Renal pelvis (tissue), 1 donor: ENCODE measurements at regions not wholly inside any gene's neighbourhood (a gene's known extent, or its start where the extent isn't known, plus 50 kb on each side); places are given as distances from the start of the nearest gene placed in this dataset.

Experiments used
- DNase-seq: peaks from one replicate; pipeline ENCODE4 v3.0.0-alpha.2; 2013

- DNase-seq, result no peak
These were observed 251.4 kb upstream of the CLEC14A start for GRCh38 chr14:38507299-38507698.

- no peak for DNase-seq
These were observed 250.0 kb upstream of the CLEC14A start for GRCh38 chr14:38505973-38506249.

GRCh38 chr14:38505221-38505972 lies 249.5 kb upstream of the CLEC14A start:
- DNase-seq, result no peak

- DNase-seq, result no peak
These were observed 248.3 kb upstream of the CLEC14A start for GRCh38 chr14:38504175-38504574.

DNA sequence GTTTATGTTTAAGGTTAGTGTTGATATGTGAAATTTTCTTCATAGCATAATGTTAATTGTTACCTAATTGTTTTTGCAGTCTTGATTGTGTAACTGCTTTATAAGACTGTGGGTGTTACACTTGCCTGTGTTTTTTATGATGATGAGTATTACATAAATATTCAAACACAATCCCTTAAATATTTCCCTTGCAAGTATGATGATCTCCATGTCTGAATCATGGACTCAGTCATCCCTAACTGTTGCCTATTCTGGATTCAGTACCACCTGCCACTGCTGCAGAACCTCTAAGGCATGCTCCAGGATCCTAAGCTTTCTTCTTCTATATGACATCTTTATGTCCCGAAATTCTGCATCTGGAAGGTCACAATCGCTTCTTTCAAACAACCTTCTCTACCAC lies 246.3 kb upstream of the CLEC14A start:
- DNase-seq, result no peak

DNA sequence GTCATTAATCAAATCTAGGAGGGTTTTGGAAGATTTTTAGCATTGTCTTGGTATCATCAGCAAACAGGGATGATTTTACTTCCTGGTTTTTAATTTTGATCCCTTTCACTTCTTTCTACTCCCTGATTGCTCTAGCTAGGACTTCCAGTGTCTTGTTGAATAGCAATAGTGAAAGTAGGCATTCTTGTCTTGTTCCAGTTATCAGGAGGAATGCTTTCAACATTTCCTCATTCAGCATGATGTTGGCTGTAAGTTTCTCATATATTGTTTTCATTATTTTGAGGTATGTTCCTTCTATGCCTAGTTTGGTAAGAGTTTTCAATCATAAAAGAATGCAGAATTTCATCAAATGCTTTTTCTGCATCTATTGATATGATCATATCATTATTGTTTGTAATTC lies 244.2 kb upstream of the CLEC14A start:
- no peak for DNase-seq

GRCh38 chr14:38496092-38496491 lies 240.2 kb upstream of the CLEC14A start:
- DNase-seq, result no peak

- DNase-seq, result no peak
These were observed 234.4 kb upstream of the CLEC14A start for GRCh38 chr14:38490273-38490672.

GRCh38 chr14:38485026-38485425 lies 229.1 kb upstream of the CLEC14A start:
- no peak for DNase-seq

DNA sequence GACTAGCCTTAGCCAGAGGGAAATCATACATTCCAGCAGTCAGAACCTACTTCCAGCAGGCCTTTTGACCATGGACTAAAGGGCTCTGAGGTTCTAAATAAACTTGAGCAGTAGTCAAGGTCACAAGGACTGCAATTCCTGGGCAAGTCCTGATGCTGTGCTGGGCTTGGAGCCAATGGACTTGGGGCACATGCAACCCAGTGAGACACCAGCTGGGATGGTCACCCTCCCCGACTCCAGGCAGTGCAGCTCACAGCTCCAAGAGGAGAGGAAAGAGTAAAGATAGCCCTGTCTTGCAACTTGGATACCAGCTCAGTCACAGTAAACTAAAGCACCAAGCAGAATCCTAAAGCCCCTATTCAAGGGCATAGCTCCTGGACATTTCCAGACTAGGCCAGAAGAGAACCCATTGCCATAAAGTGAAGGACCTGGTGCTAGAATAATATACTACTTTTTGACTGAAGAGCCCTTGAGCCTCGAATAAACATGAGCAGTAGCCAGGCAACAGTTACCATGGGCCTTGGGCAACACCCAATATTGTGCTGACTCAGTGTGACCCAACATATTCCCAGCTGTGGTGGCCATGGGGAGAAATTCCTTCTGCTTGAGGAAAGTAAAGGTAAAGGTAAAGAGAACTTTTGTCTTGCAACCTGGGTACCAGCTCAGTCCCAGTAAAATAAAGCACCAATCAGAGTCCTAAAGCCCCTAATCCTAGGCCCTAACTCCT lies 226.2 kb upstream of the CLEC14A start:
- no peak for DNase-seq

GRCh38 chr14:38469156-38469555 lies 213.3 kb upstream of the CLEC14A start:
- DNase-seq, result no peak

- DNase-seq, result no peak
These were observed 186.3 kb upstream of the CLEC14A start for GRCh38 chr14:38442208-38442607.

- DNase-seq, result no peak
These were observed 176.3 kb upstream of the CLEC14A start for GRCh38 chr14:38432186-38432585.

GRCh38 chr14:38431156-38431555 lies 175.3 kb upstream of the CLEC14A start:
- no peak for DNase-seq

DNA sequence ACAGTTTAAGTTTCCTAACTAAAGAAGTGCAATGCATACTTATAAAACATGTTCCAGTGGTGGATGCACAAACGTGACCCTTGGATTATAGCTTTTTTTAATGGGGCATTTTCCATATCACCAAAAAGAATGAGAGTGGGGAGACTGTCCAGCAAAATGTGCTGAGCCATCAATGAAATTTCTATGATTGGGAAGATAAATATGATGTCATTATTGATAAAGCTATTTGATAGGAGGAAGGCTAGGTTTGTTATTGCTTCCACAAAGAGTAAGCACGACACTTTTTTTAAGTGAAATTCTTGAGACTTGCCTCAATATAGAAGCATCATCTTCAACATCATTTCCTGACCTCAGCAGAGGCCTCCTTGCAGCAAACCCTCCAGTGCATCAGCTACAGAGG lies 174.6 kb upstream of the CLEC14A start:
- no peak for DNase-seq

DNA sequence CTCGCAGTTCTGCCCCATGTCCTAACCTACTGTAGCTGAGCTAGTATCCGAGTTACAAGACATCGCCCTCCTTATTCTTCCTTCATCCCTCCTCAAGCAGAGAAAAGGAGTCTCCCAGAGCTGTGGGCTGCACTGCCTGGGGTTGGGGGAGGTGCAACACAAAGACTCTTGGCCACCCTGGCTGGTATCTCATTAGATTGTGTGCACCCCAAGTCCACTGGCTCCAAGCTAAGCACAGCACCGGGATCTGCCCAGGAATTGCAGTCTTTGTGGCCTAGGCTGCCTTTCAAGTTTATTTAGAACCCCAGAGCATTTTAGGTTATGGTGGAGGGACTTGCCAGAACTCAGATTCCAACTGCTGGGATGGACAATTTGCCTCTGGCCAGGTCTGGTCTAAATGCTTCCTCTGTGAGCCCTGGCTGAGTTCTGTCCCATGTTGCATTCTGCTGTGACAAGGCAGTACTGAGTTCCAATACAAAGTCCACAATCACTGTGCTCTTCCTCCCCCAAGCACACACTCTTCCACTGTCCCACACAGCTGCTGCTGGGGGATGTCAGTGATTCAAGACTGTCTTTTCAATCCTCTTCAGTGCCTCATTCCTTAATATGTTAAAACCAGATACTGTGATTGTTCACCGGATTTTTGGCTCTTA lies 169.6 kb upstream of the CLEC14A start:
- DNase-seq, result no peak

DNA sequence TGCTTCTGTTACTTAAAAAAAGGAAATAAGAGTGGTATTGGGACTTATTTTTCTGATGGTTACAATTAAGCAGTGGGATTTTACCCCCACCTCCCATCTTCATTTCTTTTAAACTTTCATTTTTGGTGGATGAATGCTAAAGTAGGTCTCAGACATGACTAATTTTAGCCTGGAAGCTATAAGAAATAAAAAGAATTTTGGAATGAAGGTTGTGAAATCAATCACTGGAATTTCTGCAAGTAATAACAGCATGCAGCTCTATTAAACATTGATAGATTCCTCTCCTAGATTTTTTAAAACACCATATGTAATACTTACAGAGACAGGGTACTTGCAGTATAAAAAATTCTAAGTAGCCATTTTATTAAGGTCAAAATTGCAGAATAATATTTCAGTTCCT lies 164.2 kb upstream of the CLEC14A start:
- no peak for DNase-seq

DNA sequence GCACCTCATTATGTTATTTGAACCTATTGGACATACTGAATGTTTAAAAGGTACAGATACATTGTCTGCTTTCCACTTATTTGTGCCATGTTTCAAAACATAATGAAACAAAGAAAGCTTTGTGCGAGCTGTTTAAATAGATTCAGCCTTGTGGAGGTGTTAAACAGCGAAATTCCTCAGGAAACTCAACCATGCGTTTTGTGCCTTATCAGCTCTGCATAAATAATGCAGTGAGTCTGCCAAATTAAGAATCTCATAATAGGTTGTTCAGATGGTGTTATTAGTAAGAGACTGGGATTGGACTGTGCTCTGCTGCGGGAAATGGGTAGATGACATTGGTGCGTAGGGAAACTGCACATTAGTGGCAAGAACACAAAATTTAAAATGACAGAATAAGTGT lies 163.7 kb upstream of the CLEC14A start:
- no peak for DNase-seq

DNA sequence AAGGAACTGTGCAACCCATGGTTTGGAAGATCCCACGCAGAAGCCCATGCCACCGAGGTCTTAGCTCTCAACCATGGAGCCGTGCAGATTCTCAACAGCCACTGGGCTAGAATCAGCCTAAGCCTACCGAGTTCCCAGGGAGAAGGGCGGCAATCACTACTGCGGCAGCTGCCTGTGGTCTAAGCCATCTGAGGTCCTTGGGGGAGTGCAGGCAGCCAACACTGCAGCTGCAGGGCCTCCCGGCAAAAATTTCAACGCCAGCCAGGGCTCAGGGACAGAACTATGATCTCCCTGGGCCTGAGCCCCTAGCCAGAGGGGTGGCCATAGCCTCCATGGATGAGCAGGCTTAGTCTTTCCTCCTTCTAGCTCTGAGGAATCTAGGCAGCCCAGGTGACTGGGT lies 156.8 kb upstream of the CLEC14A start:
- no peak for DNase-seq

DNA sequence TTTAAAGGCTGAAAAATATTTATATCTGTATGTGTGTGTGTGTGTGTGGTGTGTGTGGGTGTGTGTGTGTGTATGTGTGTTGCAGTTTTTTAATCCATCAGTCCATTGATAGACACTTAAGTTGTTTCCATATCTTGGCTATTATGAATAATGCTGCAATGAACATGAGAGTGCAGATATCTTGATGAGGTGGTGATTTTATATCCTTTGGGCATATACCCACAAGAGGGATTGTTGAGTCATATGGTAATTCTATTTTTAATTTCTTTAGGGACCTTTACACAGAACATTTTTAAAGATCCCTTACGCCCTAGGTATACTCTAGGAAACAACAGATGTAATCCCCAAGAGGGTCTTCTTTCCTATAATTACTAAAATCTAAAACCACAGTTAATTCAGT lies 154.5 kb upstream of the CLEC14A start:
- no peak for DNase-seq

DNA sequence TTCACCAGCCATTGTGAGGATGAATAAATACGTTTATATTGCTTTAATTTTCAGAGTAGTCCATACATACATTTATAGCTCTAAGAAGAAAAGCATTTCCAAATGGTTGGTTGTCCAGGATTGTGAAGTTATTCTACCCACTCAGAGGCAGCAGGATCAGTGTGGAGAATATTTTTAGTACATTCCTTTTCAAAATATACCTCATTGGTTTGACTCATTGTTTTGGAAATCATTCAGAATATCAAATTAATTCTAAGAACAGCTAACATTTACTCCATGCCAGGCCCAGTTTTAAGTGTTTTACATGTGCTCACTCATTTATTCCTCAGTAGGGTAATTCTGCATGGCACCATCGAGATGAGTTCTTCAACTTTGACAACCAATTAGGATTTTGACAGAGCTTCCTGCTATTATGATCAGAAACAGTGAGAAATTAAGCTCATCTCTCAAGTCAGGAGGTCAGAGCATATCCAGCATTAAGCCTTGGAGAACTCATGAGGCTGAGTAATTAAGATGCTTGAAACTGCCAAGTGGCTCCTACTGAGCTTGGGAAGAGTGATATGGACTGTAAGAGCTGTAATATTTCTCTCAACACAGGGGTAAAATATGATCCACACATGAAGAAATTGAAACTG lies 153.3 kb upstream of the CLEC14A start:
- DNase-seq, result no peak

GRCh38 chr14:38405851-38406635 lies 150.2 kb upstream of the CLEC14A start:
- DNase-seq, result peak; percentile 37
